ENCODE measurements at regions not wholly inside any gene's neighbourhood (a gene's known extent, or its start where the extent isn't known, plus 50 kb on each side); places are given as distances from the start of the nearest gene placed in this dataset.

- no peak for DNase-seq
Measured at GRCh38 chr3:103690536-103690935, 1255.7 kb downstream of the ZPLD1 start.

- no peak for DNase-seq
Measured at GRCh38 chr3:103693831-103694230, 1259.0 kb downstream of the ZPLD1 start.

GRCh38 chr3:103698646-103699045, 1263.8 kb downstream of the ZPLD1 start:
- no peak for DNase-seq

GRCh38 chr3:103699228-103699627, 1264.4 kb downstream of the ZPLD1 start:
- no peak for DNase-seq

- no peak for DNase-seq
Measured at GRCh38 chr3:103705641-103706040, 1270.8 kb downstream of the ZPLD1 start.

- DNase-seq: no peak
Measured at GRCh38 chr3:103706671-103707070, 1271.9 kb downstream of the ZPLD1 start.

- DNase-seq: no peak
Measured at GRCh38 chr3:103711670-103712069, 1276.9 kb downstream of the ZPLD1 start.

GRCh38 chr3:103712320-103713008, 1277.6 kb downstream of the ZPLD1 start:
- DNase-seq: no peak

GRCh38 chr3:103729547-103729946, 1294.7 kb downstream of the ZPLD1 start:
- no peak for DNase-seq

- DNase-seq: no peak
Measured at GRCh38 chr3:103730744-103731143, 1295.9 kb downstream of the ZPLD1 start.

GRCh38 chr3:103752986-103753385, 1318.2 kb downstream of the ZPLD1 start:
- no peak for DNase-seq

GRCh38 chr3:103767635-103768034, 1332.8 kb downstream of the ZPLD1 start:
- no peak for DNase-seq

- no peak for DNase-seq
Measured at GRCh38 chr3:103785017-103785416, 1350.2 kb downstream of the ZPLD1 start.

- DNase-seq: no peak
Measured at GRCh38 chr3:103785537-103785936, 1350.7 kb downstream of the ZPLD1 start.

GRCh38 chr3:103786296-103786695, 1351.5 kb downstream of the ZPLD1 start:
- no peak for DNase-seq

- DNase-seq: no peak
Measured at GRCh38 chr3:103787164-103787871, 1352.5 kb downstream of the ZPLD1 start.

- no peak for DNase-seq
Measured at GRCh38 chr3:103787879-103788278, 1353.1 kb downstream of the ZPLD1 start.

- no peak for DNase-seq
Measured at GRCh38 chr3:103791786-103792515, 1357.1 kb downstream of the ZPLD1 start.

- no peak for DNase-seq
Measured at GRCh38 chr3:103794656-103795055, 1359.8 kb downstream of the ZPLD1 start.

GRCh38 chr3:103796068-103796467, 1361.3 kb downstream of the ZPLD1 start:
- DNase-seq: no peak

GRCh38 chr3:103803787-103804186, 1369.0 kb downstream of the ZPLD1 start:
- no peak for DNase-seq

GRCh38 chr3:103810167-103810566, 1375.4 kb downstream of the ZPLD1 start:
- no peak for DNase-seq

GRCh38 chr3:103813955-103814354, 1379.1 kb downstream of the ZPLD1 start:
- no peak for DNase-seq

GRCh38 chr3:103818398-103818797, 1383.6 kb downstream of the ZPLD1 start:
- no peak for DNase-seq
